GM12878 (cell line): ENCODE measurements at regions not wholly inside any gene's neighbourhood (a gene's known extent, or its start where the extent isn't known, plus 50 kb on each side); places are given as distances from the start of the nearest gene placed in this dataset.

ENCODE experiments used
- ATAC-seq: fragments of 200-7000 bp; cut with Tn5 transposase; 3 replicates; pipeline ENCODE4 v1.9.1; 2020; ENCODE audit warnings: mild to moderate bottlenecking, moderate library complexity
- BruUV-seq: library from RNA; stranded (reverse); fragments of 400-500 nt; replicated peaks from 2 replicates; lab custom pipeline; 2021; lab: Mats Ljungman, UMichigan
- CTCF ChIA-PET: fragments of 300-600 bp; sonication (Branson Sonifier 250); formaldehyde crosslinking; extraction: SDS; loops from one replicate; lab custom pipeline; 2021; ENCODE audit warnings: inconsistent platforms; lab: Yijun Ruan, JAX
- POLR2A ChIA-PET: fragments of 350-600 bp; formaldehyde crosslinking; extraction: SDS; loops from one replicate; lab custom pipeline; 2021; ENCODE audit warnings: inconsistent platforms; lab: Charles Lee
- RAD21 ChIA-PET: fragments of 300-600 bp; sonication (Branson Sonifier 250); formaldehyde crosslinking; loops from one replicate; lab custom pipeline; 2023; ENCODE audit warnings: antibody characterized with exemption; ENCODE audit not compliant: unreplicated experiment; lab: Charles Lee
- SMC1A ChIA-PET: fragments of 300-600 bp; sonication (Branson Sonifier 250); formaldehyde crosslinking; loops from one replicate; lab custom pipeline; 2023; ENCODE audit not compliant: unreplicated experiment, uncharacterized antibody; lab: Charles Lee
- DNase-seq: peaks from one replicate; pipeline ENCODE4 v3.0.0-alpha.2; 2011; ENCODE audit warnings: low read depth, low spot score
- FAIRE-seq: peaks from 3 replicates; lab custom pipeline; 2011; peaks lifted over from hg19 to GRCh38; lab: Jason Lieb, UNC
- H2AFZ ChIP-seq: 2 replicates; pipeline ENCODE4 v1.6.0; 2011; ENCODE audit warnings: low read depth, low read length, control low read depth; ENCODE audit not compliant: control insufficient read depth
- H3K27ac ChIP-seq: 2 replicates; pipeline ENCODE4 v1.5.1; 2011; ENCODE audit warnings: control low read depth; ENCODE audit not compliant: control insufficient read depth, insufficient read depth
- H3K27me3 ChIP-seq, 2 experiments: replicated peaks in 1 of 2; 2 replicates each; pipeline versions ENCODE4 v1.6.0 to v1.6.1; 2011; ENCODE audit warnings: low read length in 1 of 2; ENCODE audit not compliant: control insufficient read depth in 2 of 2, insufficient read depth in 2 of 2
- H3K36me3 ChIP-seq, 2 experiments: 2 replicates each; pipeline ENCODE4 v1.5.1; 2011; ENCODE audit warnings: low read length in 1 of 2; ENCODE audit not compliant: control insufficient read depth in 2 of 2, insufficient read depth in 2 of 2
- H3K4me1 ChIP-seq: 2 replicates; pipeline ENCODE4 v1.6.1; 2011; ENCODE audit warnings: mild to moderate bottlenecking, low read length, moderate library complexity, mixed read lengths; ENCODE audit not compliant: control insufficient read depth, insufficient read depth
- H3K4me2 ChIP-seq: 2 replicates; pipeline ENCODE4 v1.6.0; 2011; ENCODE audit warnings: control low read depth; ENCODE audit not compliant: control insufficient read depth, insufficient read depth
- H3K4me3 ChIP-seq: fragments of 200-600 bp; sonication (generic); 2 replicates; pipeline ENCODE4 v1.5.1; 2016
- H3K79me2 ChIP-seq: 2 replicates; pipeline ENCODE4 v1.6.0; 2011; ENCODE audit warnings: low read length; ENCODE audit not compliant: control insufficient read depth, insufficient read depth
- H3K9ac ChIP-seq: 2 replicates; pipeline ENCODE4 v1.8.0; 2011; ENCODE audit warnings: low read length, control low read depth, mixed read lengths; ENCODE audit not compliant: control insufficient read depth, insufficient read depth
- H3K9me3 ChIP-seq: replicated peaks from 3 replicates; pipeline ENCODE4 v1.5.1; 2011; ENCODE audit warnings: mild to moderate bottlenecking, low read length; ENCODE audit not compliant: control insufficient read depth, insufficient read depth
- H4K20me1 ChIP-seq: 2 replicates; pipeline ENCODE4 v1.6.0; 2011; ENCODE audit not compliant: control insufficient read depth, insufficient read depth
- CHD2 ChIP-seq: IDR thresholded peaks from 2 replicates; pipeline ENCODE4 v1.6.1; 2011; ENCODE audit warnings: low read depth, low read length, improper control_type of control experiment, borderline replicate concordance
- EP300 ChIP-seq, 2 experiments: fragments of 150-350 bp in 1 of 2; IDR thresholded peaks; 2 replicates each; pipeline ENCODE4 v1.6.1; 2011 to 2012; ENCODE audit warnings: low read depth in 2 of 2, low read length in 2 of 2, borderline replicate concordance in 1 of 2, improper control_type of control experiment in 1 of 2, inconsistent platforms in 1 of 2; ENCODE audit not compliant: control insufficient read depth in 1 of 2
- MEF2A ChIP-seq: IDR thresholded peaks from 2 replicates; pipeline ENCODE4 v1.6.1; 2011; ENCODE audit warnings: low read depth, mild to moderate bottlenecking, low read length, moderate library complexity; ENCODE audit not compliant: insufficient read depth
- NFYB ChIP-seq: IDR thresholded peaks from 2 replicates; pipeline ENCODE4 v1.6.1; 2011; ENCODE audit warnings: low read depth, mild to moderate bottlenecking, low read length, improper control_type of control experiment, moderate library complexity; ENCODE audit not compliant: insufficient read depth
- NR2C1 ChIP-seq: fragments of 450-650 bp; IDR thresholded peaks from 2 replicates; pipeline ENCODE4 v1.6.1; 2017; ENCODE audit warnings: antibody characterized with exemption, mild to moderate bottlenecking, moderate library complexity
- ZZZ3 ChIP-seq: IDR thresholded peaks from 2 replicates; pipeline ENCODE4 v1.6.1; 2011; ENCODE audit warnings: low read depth; ENCODE audit not compliant: control insufficient read depth, insufficient read length
- WGBS: methylation state at CpG from one replicate; pipeline ENCODE4 v1.1.6; 2016; ENCODE audit warnings: low lambda C conversion rate; ENCODE audit not compliant: insufficient replicate concordance, insufficient coverage; ENCODE audit errors: missing lambda C conversion rate; 5-methylcytosine and 5-hydroxymethylcytosine counted together
- in situ Hi-C: fragments of 300-500 bp; cut with MboI; formaldehyde crosslinking; loops from 9 replicates; pipeline ENCODE4 v1.14.3; 2018; ENCODE audit warnings: mixed read lengths
- intact Hi-C: fragments of 100-400 bp; cut with micrococcal nuclease; formaldehyde crosslinking; loops from one replicate; pipeline ENCODE4 v1.14.2; 2022; ENCODE audit not compliant: unreplicated experiment
- TF ChIP-seq, protein P1 (sequence below): fragments of 450-650 bp; formaldehyde crosslinking; IDR thresholded peaks from 2 replicates; pipeline ENCODE4 v1.4.0; 2020; ENCODE audit warnings: mild to moderate bottlenecking, moderate library complexity
- TF ChIP-seq, protein P2 (sequence below): IDR thresholded peaks from 2 replicates; pipeline ENCODE4 v1.6.1; 2012; ENCODE audit warnings: low read depth, low read length, improper control_type of control experiment
- TF ChIP-seq, protein P3 (sequence below): fragments of 450-650 bp; IDR thresholded peaks from 2 replicates; pipeline ENCODE4 v1.6.1; 2016; ENCODE audit warnings: mild to moderate bottlenecking, moderate library complexity, borderline replicate concordance

GRCh38 chr22:49078076-49078710 lies 749.5 kb downstream of the BRD1 start:
- Histone ChIP-seq H3K4me1 (no peaks in the 10 kb centered on the region), H3K9ac (no peak overlapping the region), H3K4me2 (no peak overlapping the region), H3K27ac (no peak overlapping the region), H3K36me3 (no peaks in the 10 kb centered on the region), H3K4me3 (no peak overlapping the region), H2AFZ (no peak overlapping the region), H3K27me3 (no peaks in the 10 kb centered on the region), H3K79me2 (no peaks in the 10 kb centered on the region), H4K20me1 (no peaks in the 10 kb centered on the region), H3K9me3 (no peaks in the 10 kb centered on the region; the same call in 2 of the 3 replicates)
- ChIA-PET RAD21 (no interaction called here), POLR2A (no interaction called here), CTCF (no interaction called here), SMC1A (no interaction called here)
- DNase-seq (no peak), ATAC-seq (no peak), FAIRE-seq (no peak)
- intact Hi-C loops (no loop called here), in situ Hi-C loops (no loop called here)
- 36% methylated on average over 25 of the region's 26 CpGs for WGBS
- TF ChIP-seq CHD2 (no peak), EP300 (IDR thresholded peaks at IDR 0.05; ENCODE audit: borderline replicate concordance in 1 of 2, control insufficient read depth in 1 of 2, low read depth in 2 of 2, low read length in 2 of 2) (no peak), NFYB (no peak), ZZZ3 (no peak), MEF2A (no peak), NR2C1 (no peak)
- TF ChIP-seq, protein P1, sequence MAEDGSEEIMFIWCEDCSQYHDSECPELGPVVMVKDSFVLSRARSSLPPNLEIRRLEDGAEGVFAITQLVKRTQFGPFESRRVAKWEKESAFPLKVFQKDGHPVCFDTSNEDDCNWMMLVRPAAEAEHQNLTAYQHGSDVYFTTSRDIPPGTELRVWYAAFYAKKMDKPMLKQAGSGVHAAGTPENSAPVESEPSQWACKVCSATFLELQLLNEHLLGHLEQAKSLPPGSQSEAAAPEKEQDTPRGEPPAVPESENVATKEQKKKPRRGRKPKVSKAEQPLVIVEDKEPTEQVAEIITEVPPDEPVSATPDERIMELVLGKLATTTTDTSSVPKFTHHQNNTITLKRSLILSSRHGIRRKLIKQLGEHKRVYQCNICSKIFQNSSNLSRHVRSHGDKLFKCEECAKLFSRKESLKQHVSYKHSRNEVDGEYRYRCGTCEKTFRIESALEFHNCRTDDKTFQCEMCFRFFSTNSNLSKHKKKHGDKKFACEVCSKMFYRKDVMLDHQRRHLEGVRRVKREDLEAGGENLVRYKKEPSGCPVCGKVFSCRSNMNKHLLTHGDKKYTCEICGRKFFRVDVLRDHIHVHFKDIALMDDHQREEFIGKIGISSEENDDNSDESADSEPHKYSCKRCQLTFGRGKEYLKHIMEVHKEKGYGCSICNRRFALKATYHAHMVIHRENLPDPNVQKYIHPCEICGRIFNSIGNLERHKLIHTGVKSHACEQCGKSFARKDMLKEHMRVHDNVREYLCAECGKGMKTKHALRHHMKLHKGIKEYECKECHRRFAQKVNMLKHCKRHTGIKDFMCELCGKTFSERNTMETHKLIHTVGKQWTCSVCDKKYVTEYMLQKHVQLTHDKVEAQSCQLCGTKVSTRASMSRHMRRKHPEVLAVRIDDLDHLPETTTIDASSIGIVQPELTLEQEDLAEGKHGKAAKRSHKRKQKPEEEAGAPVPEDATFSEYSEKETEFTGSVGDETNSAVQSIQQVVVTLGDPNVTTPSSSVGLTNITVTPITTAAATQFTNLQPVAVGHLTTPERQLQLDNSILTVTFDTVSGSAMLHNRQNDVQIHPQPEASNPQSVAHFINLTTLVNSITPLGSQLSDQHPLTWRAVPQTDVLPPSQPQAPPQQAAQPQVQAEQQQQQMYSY: no peak
- TF ChIP-seq, protein P2, sequence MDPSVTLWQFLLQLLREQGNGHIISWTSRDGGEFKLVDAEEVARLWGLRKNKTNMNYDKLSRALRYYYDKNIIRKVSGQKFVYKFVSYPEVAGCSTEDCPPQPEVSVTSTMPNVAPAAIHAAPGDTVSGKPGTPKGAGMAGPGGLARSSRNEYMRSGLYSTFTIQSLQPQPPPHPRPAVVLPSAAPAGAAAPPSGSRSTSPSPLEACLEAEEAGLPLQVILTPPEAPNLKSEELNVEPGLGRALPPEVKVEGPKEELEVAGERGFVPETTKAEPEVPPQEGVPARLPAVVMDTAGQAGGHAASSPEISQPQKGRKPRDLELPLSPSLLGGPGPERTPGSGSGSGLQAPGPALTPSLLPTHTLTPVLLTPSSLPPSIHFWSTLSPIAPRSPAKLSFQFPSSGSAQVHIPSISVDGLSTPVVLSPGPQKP: no peak
- TF ChIP-seq, protein P3, sequence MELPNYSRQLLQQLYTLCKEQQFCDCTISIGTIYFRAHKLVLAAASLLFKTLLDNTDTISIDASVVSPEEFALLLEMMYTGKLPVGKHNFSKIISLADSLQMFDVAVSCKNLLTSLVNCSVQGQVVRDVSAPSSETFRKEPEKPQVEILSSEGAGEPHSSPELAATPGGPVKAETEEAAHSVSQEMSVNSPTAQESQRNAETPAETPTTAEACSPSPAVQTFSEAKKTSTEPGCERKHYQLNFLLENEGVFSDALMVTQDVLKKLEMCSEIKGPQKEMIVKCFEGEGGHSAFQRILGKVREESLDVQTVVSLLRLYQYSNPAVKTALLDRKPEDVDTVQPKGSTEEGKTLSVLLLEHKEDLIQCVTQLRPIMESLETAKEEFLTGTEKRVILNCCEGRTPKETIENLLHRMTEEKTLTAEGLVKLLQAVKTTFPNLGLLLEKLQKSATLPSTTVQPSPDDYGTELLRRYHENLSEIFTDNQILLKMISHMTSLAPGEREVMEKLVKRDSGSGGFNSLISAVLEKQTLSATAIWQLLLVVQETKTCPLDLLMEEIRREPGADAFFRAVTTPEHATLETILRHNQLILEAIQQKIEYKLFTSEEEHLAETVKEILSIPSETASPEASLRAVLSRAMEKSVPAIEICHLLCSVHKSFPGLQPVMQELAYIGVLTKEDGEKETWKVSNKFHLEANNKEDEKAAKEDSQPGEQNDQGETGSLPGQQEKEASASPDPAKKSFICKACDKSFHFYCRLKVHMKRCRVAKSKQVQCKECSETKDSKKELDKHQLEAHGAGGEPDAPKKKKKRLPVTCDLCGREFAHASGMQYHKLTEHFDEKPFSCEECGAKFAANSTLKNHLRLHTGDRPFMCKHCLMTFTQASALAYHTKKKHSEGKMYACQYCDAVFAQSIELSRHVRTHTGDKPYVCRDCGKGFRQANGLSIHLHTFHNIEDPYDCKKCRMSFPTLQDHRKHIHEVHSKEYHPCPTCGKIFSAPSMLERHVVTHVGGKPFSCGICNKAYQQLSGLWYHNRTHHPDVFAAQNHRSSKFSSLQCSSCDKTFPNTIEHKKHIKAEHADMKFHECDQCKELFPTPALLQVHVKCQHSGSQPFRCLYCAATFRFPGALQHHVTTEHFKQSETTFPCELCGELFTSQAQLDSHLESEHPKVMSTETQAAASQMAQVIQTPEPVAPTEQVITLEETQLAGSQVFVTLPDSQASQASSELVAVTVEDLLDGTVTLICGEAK: no peak
- no TSS peak for BruUV-seq
